Stomach (tissue), 8 donors: ENCODE measurements at regions not wholly inside any gene's neighbourhood (a gene's known extent, or its start where the extent isn't known, plus 50 kb on each side); places are given as distances from the start of the nearest gene placed in this dataset.

Experiments
- DNase-seq, 2 donors: peaks; one replicate each; pipeline versions ENCODE4 v3.0.0 to v3.0.0-alpha.2; 2013 to 2019
- H3K27ac ChIP-seq, 5 donors: fragments of 200-600 bp in 4 of 5; sonication (generic) in 4 of 5; one replicate each; pipeline ENCODE4 v1.5.1; 2013 to 2019; ENCODE audit warnings: mild to moderate bottlenecking in 1 of 5, moderate library complexity in 1 of 5
- H3K27me3 ChIP-seq, 3 donors: fragments of 200-600 bp; sonication (generic); one replicate each; pipeline ENCODE4 v1.5.1; 2017 to 2019; ENCODE audit warnings: mixed run types in 1 of 3
- H3K36me3 ChIP-seq, 4 donors: fragments of 200-600 bp; sonication (generic); 1 replicate in 3 of 4; 2 replicates in 1 of 4; pipeline ENCODE4 v1.5.1; 2016 to 2019
- H3K4me1 ChIP-seq, 4 donors: fragments of 200-600 bp; sonication (generic); one replicate each; pipeline ENCODE4 v1.5.1; 2016 to 2019
- H3K4me3 ChIP-seq, 4 donors: fragments of 200-600 bp; sonication (generic) in 3 of 4; one replicate each; pipeline ENCODE4 v1.5.1; 2016 to 2019; ENCODE audit warnings: mild to moderate bottlenecking in 1 of 4
- H3K9me3 ChIP-seq, 4 donors: fragments of 200-600 bp; sonication (generic); one replicate each; pipeline ENCODE4 v1.5.1; 2016 to 2019
- CTCF ChIP-seq, 7 experiments: fragments of 450-650 bp in 4 of 7; fragments of 200-600 bp in 3 of 7; sonication (generic) in 3 of 7; IDR thresholded peaks; one replicate each; pipeline ENCODE4 v1.5.1; 2016 to 2019; ENCODE audit warnings: antibody characterized with exemption in 7 of 7, control low read depth in 2 of 7, mild to moderate bottlenecking in 1 of 7
- EP300 ChIP-seq: sonication (generic); formaldehyde crosslinking; IDR thresholded peaks from one replicate; pipeline ENCODE4 v1.6.1; 2017; ENCODE audit warnings: antibody characterized with exemption
- POLR2A ChIP-seq, 4 donors: fragments of 450-650 bp; IDR thresholded peaks; one replicate each; pipeline ENCODE4 v1.6.1; 2016; ENCODE audit warnings: antibody characterized with exemption in 4 of 4, control low read depth in 2 of 4, mild to moderate bottlenecking in 1 of 4, moderate library complexity in 1 of 4
- POLR2AphosphoS5 ChIP-seq, 3 donors: sonication (generic); formaldehyde crosslinking; IDR thresholded peaks; one replicate each; pipeline ENCODE4 v1.6.1; 2016; ENCODE audit warnings: antibody characterized with exemption in 3 of 3
- WGBS, 5 donors: extraction: QIAGEN DNeasy Blood & Tissue Kit in 3 of 5; methylation state at CpG; one replicate each; pipeline versions ENCODE4 v1.1.5 to v1.1.7; 2013 to 2018; 5-methylcytosine and 5-hydroxymethylcytosine counted together
- intact Hi-C: fragments of 100-400 bp; cut with DNase I; formaldehyde crosslinking; loops from one replicate; pipeline ENCODE4 v1.15.1; 2023; ENCODE audit warnings: low total_unique reads
- donor health status: healthy with polysubstance abuse.
- donor health status: Bipolar disorder and iron deficiency.
- donor health status: healthy.

GRCh38 chr10:110446954-110447608 is 50.6 kb upstream of the DUSP5 start:
- H3K4me1 ChIP-seq, result peaks cover 0 to 6% (median 0%) of the 10 kb centered on the region in 4 donors
- no peak for DNase-seq
- 62 to 81% (median 76%) methylated on average over 6 of the region's 6 CpGs for WGBS, 5 donors
- no peaks in the 10 kb centered on the region for H3K9me3 ChIP-seq
- H3K27me3 ChIP-seq, result no peaks in the 10 kb centered on the region
- no peaks in the 10 kb centered on the region for H3K36me3 ChIP-seq
- H3K4me3 ChIP-seq, result no peak overlapping the region
- intact Hi-C loops, result no loop called here
- TF ChIP-seq POLR2AphosphoS5 (IDR thresholded peaks at IDR 0.05) (no peak), CTCF (IDR thresholded peaks at IDR 0.05) (no peak), POLR2A (IDR thresholded peaks at IDR 0.05) (no peak), EP300 (no peak)
- H3K27ac ChIP-seq, result no peak overlapping the region

GRCh38 chr10:110447886-110448285 is 49.8 kb upstream of the DUSP5 start:
- Histone ChIP-seq H3K27ac (no peak overlapping the region), H3K4me3 (no peak overlapping the region), H3K9me3 (no peaks in the 10 kb centered on the region), H3K36me3 (no peaks in the 10 kb centered on the region), H3K27me3 (no peaks in the 10 kb centered on the region), H3K4me1 (peaks cover 0 to 6% (median 0%) of the 10 kb centered on the region in 4 donors)
- WGBS, 5 donors, result 94 to 100% (median 100%) methylated on average over 1 of the region's 1 CpG
- DNase-seq, result no peak
- intact Hi-C loops, result no loop called here
- TF ChIP-seq CTCF (IDR thresholded peaks at IDR 0.05), result no peak
- no peak for TF ChIP-seq EP300
- no peak for TF ChIP-seq POLR2AphosphoS5 (IDR thresholded peaks at IDR 0.05)
- no peak for TF ChIP-seq POLR2A (IDR thresholded peaks at IDR 0.05)
